Loucy (cell line): ENCODE measurements at regions not wholly inside any gene's neighbourhood (a gene's known extent, or its start where the extent isn't known, plus 50 kb on each side); places are given as distances from the start of the nearest gene placed in this dataset.

Experiments used
- H2AFZ ChIP-seq: fragments of 200-600 bp; sonication (generic); 2 replicates; pipeline ENCODE4 v1.6.0; 2016; ENCODE audit warnings: antibody characterized with exemption, mild to moderate bottlenecking, low read length, moderate library complexity
- H3F3A ChIP-seq: fragments of 200-600 bp; 2 replicates; pipeline ENCODE4 v1.6.0; 2016; ENCODE audit warnings: antibody characterized with exemption, low read depth, mild to moderate bottlenecking
- H3K27me3 ChIP-seq: fragments of 200-600 bp; sonication (generic); 2 replicates; pipeline ENCODE4 v1.6.1; 2014; ENCODE audit warnings: low read length, mild to moderate bottlenecking; ENCODE audit not compliant: insufficient read depth, poor library complexity, severe bottlenecking
- H3K36me3 ChIP-seq: fragments of 200-600 bp; sonication (generic); 2 replicates; pipeline ENCODE4 v1.6.1; 2016; ENCODE audit warnings: low read length; ENCODE audit not compliant: insufficient read depth
- H3K4me1 ChIP-seq: fragments of 200-600 bp; sonication (generic); 2 replicates; pipeline ENCODE4 v1.5.1; 2014; ENCODE audit warnings: low read length, mild to moderate bottlenecking; ENCODE audit not compliant: insufficient read depth, poor library complexity, severe bottlenecking
- H3K4me2 ChIP-seq: fragments of 200-600 bp; sonication (generic); 2 replicates; pipeline ENCODE4 v1.6.0; 2014; ENCODE audit warnings: antibody characterized with exemption, low read length, low read depth, mild to moderate bottlenecking; ENCODE audit not compliant: poor library complexity, severe bottlenecking
- H3K4me3 ChIP-seq: fragments of 200-600 bp; sonication (generic); 2 replicates; pipeline ENCODE4 v1.5.1; 2014; ENCODE audit warnings: low read length, mild to moderate bottlenecking, mixed read lengths; ENCODE audit not compliant: poor library complexity, severe bottlenecking
- H3K79me2 ChIP-seq: fragments of 200-600 bp; sonication (generic); 2 replicates; pipeline ENCODE4 v1.6.1; 2014; ENCODE audit warnings: low read length; ENCODE audit not compliant: insufficient read depth
- H3K9ac ChIP-seq: fragments of 200-600 bp; sonication (generic); 2 replicates; pipeline ENCODE4 v1.6.0; 2014; ENCODE audit warnings: mild to moderate bottlenecking, low read depth, low read length, moderate library complexity; ENCODE audit not compliant: poor library complexity, severe bottlenecking
- H3K9me2 ChIP-seq: fragments of 200-600 bp; sonication (generic); replicated peaks from 2 replicates; pipeline ENCODE4 v1.6.1; 2016; ENCODE audit warnings: low read depth, low read length, mixed read lengths
- H3K9me3 ChIP-seq: fragments of 200-600 bp; sonication (generic); 2 replicates; pipeline ENCODE4 v1.6.1; 2014; ENCODE audit warnings: mild to moderate bottlenecking, antibody characterized with exemption, low read length, low read depth; ENCODE audit not compliant: insufficient read depth
- H4K20me1 ChIP-seq: fragments of 200-600 bp; sonication (generic); 2 replicates; pipeline ENCODE4 v1.6.0; 2014; ENCODE audit warnings: antibody characterized with exemption, low read length, mild to moderate bottlenecking; ENCODE audit not compliant: insufficient read depth, poor library complexity, severe bottlenecking
- EZH2phosphoT487 ChIP-seq: fragments of 200-600 bp; IDR thresholded peaks from 2 replicates; pipeline ENCODE4 v1.6.1; 2018; ENCODE audit warnings: antibody characterized with exemption, mild to moderate bottlenecking, moderate library complexity, borderline replicate concordance
- TF ChIP-seq, protein P1 (sequence below): fragments of 200-600 bp; sonication (generic); conservative IDR thresholded peaks from 2 replicates; pipeline ENCODE4 v1.5.1; 2014; ENCODE audit warnings: mild to moderate bottlenecking, antibody characterized with exemption, low read length

DNA sequence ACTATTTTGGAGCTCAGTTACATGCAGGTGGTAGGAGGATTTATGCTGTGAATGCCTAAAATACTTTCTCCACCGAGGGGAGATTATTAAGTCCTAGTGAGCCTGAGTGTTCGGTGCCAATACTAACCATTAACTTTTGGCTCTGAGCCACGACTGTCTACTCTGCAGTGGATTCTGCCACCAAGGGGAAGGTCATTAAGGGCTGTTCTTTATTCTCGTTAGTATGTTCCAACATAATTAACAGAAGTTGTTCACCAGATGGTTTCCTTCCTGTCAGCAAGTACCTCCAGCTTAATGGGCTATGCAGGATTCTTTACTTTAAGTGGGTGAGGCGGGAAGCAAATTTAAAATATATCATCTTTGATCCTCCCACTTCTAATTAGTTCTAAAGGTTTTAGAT lies 326.3 kb downstream of the BMP4 start:
- H3K36me3 ChIP-seq, result no peaks in the 10 kb centered on the region
- H4K20me1 ChIP-seq, result no peaks in the 10 kb centered on the region
- no peaks in the 10 kb centered on the region for H3K9me2 ChIP-seq
- no peak overlapping the region for H2AFZ ChIP-seq
- no peaks in the 10 kb centered on the region for H3K9me3 ChIP-seq
- no peaks in the 10 kb centered on the region for H3K79me2 ChIP-seq
- no peak overlapping the region for H3K4me3 ChIP-seq
- no peaks in the 10 kb centered on the region for H3F3A ChIP-seq
- H3K4me2 ChIP-seq, result no peak overlapping the region
- H3K9ac ChIP-seq, result no peak overlapping the region
- no peak for TF ChIP-seq EZH2phosphoT487
- TF ChIP-seq, protein P1, sequence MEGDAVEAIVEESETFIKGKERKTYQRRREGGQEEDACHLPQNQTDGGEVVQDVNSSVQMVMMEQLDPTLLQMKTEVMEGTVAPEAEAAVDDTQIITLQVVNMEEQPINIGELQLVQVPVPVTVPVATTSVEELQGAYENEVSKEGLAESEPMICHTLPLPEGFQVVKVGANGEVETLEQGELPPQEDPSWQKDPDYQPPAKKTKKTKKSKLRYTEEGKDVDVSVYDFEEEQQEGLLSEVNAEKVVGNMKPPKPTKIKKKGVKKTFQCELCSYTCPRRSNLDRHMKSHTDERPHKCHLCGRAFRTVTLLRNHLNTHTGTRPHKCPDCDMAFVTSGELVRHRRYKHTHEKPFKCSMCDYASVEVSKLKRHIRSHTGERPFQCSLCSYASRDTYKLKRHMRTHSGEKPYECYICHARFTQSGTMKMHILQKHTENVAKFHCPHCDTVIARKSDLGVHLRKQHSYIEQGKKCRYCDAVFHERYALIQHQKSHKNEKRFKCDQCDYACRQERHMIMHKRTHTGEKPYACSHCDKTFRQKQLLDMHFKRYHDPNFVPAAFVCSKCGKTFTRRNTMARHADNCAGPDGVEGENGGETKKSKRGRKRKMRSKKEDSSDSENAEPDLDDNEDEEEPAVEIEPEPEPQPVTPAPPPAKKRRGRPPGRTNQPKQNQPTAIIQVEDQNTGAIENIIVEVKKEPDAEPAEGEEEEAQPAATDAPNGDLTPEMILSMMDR, result no peak
- H3K27me3 ChIP-seq, result no peaks in the 10 kb centered on the region
- no peaks in the 10 kb centered on the region for H3K4me1 ChIP-seq

DNA sequence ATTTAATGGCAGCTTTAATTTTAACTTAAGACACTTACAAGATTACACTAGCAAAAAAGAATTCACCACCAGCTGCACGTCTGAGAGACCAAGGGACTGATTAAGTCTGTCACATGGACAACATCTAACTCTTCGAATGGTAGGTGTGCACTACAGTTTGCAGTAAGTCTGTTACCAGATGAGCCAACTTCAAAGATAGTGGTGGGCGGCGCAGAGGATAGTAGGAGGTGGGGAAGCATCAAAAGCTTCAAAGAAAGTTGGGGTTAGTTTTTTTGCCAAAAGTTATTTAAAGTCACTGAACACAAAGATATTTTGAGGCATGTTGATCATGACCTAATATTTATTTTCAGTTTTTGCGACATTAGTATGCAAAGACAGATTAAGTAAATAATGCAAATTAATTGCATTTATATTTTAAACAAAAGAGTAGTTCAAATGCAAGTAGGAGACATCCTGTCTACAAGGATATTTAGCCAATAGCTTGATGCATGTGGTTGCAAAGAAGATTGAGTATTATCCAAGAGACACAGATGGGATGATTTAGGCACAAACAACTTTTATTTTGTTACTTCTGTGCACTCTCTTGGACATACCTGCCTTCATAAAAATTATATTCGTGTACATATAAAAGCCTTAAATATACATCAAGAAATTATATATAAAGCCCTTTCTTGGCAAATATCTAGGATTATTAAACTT lies 327.7 kb downstream of the BMP4 start:
- no peak overlapping the region for H2AFZ ChIP-seq
- H4K20me1 ChIP-seq, result no peaks in the 10 kb centered on the region
- no peak overlapping the region for H3K9ac ChIP-seq
- no peak overlapping the region for H3K4me2 ChIP-seq
- H3K4me3 ChIP-seq, result no peak overlapping the region
- no peaks in the 10 kb centered on the region for H3K36me3 ChIP-seq
- TF ChIP-seq EZH2phosphoT487, result no peak
- TF ChIP-seq, protein P1, result no peak
- H3F3A ChIP-seq, result no peaks in the 10 kb centered on the region
- H3K9me3 ChIP-seq, result no peaks in the 10 kb centered on the region
- H3K79me2 ChIP-seq, result no peaks in the 10 kb centered on the region
- no peaks in the 10 kb centered on the region for H3K9me2 ChIP-seq
- no peaks in the 10 kb centered on the region for H3K27me3 ChIP-seq
- no peaks in the 10 kb centered on the region for H3K4me1 ChIP-seq

GRCh38 chr14:53628261-53628660 lies 328.4 kb downstream of the BMP4 start:
- Histone ChIP-seq H3K79me2 (no peaks in the 10 kb centered on the region), H4K20me1 (no peaks in the 10 kb centered on the region), H3K4me2 (no peak overlapping the region), H3K9me3 (no peaks in the 10 kb centered on the region), H3K27me3 (no peaks in the 10 kb centered on the region), H3K36me3 (no peaks in the 10 kb centered on the region), H3K9me2 (no peaks in the 10 kb centered on the region), H2AFZ (no peak overlapping the region), H3K9ac (no peak overlapping the region), H3K4me3 (no peak overlapping the region), H3K4me1 (no peaks in the 10 kb centered on the region), H3F3A (no peaks in the 10 kb centered on the region)
- no peak for TF ChIP-seq EZH2phosphoT487
- TF ChIP-seq, protein P1, result no peak
